Neural cell (in vitro differentiated cells): ENCODE measurements at regions not wholly inside any gene's neighbourhood (a gene's known extent, or its start where the extent isn't known, plus 50 kb on each side); places are given as distances from the start of the nearest gene placed in this dataset.

Experiments
- EZH2 ChIP-seq: fragments of 200-600, 300-800 bp; shearing (Covaris generic), sonication (generic); IDR thresholded peaks from 2 replicates; pipeline ENCODE4 v1.6.1; 2014; ENCODE audit warnings: antibody characterized with exemption, low read length, borderline replicate concordance, mild to moderate bottlenecking; ENCODE audit not compliant: insufficient read depth, poor library complexity, severe bottlenecking
- RAD21 ChIP-seq: fragments of 450-650 bp; conservative IDR thresholded peaks from 2 replicates; pipeline ENCODE4 v1.6.1; 2014; ENCODE audit warnings: antibody characterized with exemption, mild to moderate bottlenecking, moderate library complexity
- TF ChIP-seq, protein P1 (sequence below): fragments of 450-650 bp; IDR thresholded peaks from 2 replicates; pipeline ENCODE4 v1.5.1; 2014; ENCODE audit warnings: antibody characterized with exemption, mild to moderate bottlenecking, moderate library complexity; ENCODE audit not compliant: poor library complexity, severe bottlenecking
- TF ChIP-seq, protein P2 (sequence below): IDR thresholded peaks from 2 replicates; pipeline ENCODE4 v1.6.1; 2012; ENCODE audit warnings: borderline replicate concordance

DNA sequence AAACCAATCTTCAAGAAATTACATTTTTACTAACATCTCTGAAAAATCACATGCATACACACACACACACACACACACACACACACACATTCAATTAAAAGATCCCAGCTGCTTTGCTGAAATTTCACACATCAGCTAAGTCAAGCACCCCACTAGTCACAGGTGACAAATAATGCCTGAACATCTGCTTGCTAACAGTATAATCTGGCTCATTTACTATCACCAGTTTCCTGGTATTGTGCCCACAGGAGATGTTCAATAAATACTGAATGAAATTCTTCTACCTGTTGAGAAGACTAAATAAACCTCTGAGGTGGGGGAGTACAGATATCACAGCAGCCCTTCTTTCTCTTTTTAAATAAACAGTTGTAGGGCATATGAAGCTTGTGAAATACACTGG lies 994.0 kb downstream of the ARAP2 start:
- TF ChIP-seq, protein P1, sequence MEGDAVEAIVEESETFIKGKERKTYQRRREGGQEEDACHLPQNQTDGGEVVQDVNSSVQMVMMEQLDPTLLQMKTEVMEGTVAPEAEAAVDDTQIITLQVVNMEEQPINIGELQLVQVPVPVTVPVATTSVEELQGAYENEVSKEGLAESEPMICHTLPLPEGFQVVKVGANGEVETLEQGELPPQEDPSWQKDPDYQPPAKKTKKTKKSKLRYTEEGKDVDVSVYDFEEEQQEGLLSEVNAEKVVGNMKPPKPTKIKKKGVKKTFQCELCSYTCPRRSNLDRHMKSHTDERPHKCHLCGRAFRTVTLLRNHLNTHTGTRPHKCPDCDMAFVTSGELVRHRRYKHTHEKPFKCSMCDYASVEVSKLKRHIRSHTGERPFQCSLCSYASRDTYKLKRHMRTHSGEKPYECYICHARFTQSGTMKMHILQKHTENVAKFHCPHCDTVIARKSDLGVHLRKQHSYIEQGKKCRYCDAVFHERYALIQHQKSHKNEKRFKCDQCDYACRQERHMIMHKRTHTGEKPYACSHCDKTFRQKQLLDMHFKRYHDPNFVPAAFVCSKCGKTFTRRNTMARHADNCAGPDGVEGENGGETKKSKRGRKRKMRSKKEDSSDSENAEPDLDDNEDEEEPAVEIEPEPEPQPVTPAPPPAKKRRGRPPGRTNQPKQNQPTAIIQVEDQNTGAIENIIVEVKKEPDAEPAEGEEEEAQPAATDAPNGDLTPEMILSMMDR: no peak
- TF ChIP-seq, protein P2, sequence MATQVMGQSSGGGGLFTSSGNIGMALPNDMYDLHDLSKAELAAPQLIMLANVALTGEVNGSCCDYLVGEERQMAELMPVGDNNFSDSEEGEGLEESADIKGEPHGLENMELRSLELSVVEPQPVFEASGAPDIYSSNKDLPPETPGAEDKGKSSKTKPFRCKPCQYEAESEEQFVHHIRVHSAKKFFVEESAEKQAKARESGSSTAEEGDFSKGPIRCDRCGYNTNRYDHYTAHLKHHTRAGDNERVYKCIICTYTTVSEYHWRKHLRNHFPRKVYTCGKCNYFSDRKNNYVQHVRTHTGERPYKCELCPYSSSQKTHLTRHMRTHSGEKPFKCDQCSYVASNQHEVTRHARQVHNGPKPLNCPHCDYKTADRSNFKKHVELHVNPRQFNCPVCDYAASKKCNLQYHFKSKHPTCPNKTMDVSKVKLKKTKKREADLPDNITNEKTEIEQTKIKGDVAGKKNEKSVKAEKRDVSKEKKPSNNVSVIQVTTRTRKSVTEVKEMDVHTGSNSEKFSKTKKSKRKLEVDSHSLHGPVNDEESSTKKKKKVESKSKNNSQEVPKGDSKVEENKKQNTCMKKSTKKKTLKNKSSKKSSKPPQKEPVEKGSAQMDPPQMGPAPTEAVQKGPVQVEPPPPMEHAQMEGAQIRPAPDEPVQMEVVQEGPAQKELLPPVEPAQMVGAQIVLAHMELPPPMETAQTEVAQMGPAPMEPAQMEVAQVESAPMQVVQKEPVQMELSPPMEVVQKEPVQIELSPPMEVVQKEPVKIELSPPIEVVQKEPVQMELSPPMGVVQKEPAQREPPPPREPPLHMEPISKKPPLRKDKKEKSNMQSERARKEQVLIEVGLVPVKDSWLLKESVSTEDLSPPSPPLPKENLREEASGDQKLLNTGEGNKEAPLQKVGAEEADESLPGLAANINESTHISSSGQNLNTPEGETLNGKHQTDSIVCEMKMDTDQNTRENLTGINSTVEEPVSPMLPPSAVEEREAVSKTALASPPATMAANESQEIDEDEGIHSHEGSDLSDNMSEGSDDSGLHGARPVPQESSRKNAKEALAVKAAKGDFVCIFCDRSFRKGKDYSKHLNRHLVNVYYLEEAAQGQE: no peak
- TF ChIP-seq RAD21 (no peak), EZH2 (no peak)
